Tibial artery (tissue), 4 donors: ENCODE measurements at regions not wholly inside any gene's neighbourhood (a gene's known extent, or its start where the extent isn't known, plus 50 kb on each side); places are given as distances from the start of the nearest gene placed in this dataset.

Source experiments
- DNase-seq, 2 donors: peaks; one replicate each; pipeline ENCODE4 v3.0.0-alpha.2; 2019
- H3K27ac ChIP-seq, 2 donors: fragments of 200-600 bp; sonication (generic) in 1 of 2; 1 replicate in 1 of 2; 2 replicates in 1 of 2; pipeline ENCODE4 v1.5.1; 2018 to 2019; ENCODE audit warnings: mild to moderate bottlenecking in 1 of 2
- H3K27me3 ChIP-seq, 2 donors: fragments of 200-600 bp; sonication (generic) in 1 of 2; one replicate each; pipeline versions ENCODE4 v1.5.1 to v1.6.0; 2016 to 2019
- H3K36me3 ChIP-seq, 3 donors: fragments of 200-600 bp; sonication (generic) in 2 of 3; one replicate each; pipeline ENCODE4 v1.5.1; 2016 to 2019; ENCODE audit warnings: mild to moderate bottlenecking in 2 of 3
- H3K4me1 ChIP-seq, 4 donors: fragments of 200-600 bp; sonication (generic) in 2 of 4; 1 replicate in 3 of 4; 2 replicates in 1 of 4; pipeline ENCODE4 v1.5.1; 2016 to 2019
- H3K4me3 ChIP-seq, 2 donors: fragments of 200-600 bp; sonication (generic) in 1 of 2; 1 replicate in 1 of 2; 2 replicates in 1 of 2; pipeline ENCODE4 v1.5.1; 2018 to 2019; ENCODE audit warnings: mild to moderate bottlenecking in 2 of 2
- H3K9me3 ChIP-seq, 3 donors: fragments of 200-600 bp; sonication (generic) in 1 of 3; one replicate each; pipeline ENCODE4 v1.5.1; 2016 to 2019
- intact Hi-C: fragments of 100-400 bp; cut with DNase I; formaldehyde crosslinking; loops from one replicate; pipeline ENCODE4 v1.15.0; 2023; ENCODE audit warnings: low total_unique reads
- TF ChIP-seq, protein P1 (sequence below), 2 experiments: fragments of 200-600 bp in 1 of 2; fragments of 450-650 bp in 1 of 2; IDR thresholded peaks; one replicate each; pipeline ENCODE4 v1.5.1; 2017 to 2019; ENCODE audit warnings: antibody characterized with exemption in 2 of 2, mild to moderate bottlenecking in 1 of 2, moderate library complexity in 1 of 2

DNA sequence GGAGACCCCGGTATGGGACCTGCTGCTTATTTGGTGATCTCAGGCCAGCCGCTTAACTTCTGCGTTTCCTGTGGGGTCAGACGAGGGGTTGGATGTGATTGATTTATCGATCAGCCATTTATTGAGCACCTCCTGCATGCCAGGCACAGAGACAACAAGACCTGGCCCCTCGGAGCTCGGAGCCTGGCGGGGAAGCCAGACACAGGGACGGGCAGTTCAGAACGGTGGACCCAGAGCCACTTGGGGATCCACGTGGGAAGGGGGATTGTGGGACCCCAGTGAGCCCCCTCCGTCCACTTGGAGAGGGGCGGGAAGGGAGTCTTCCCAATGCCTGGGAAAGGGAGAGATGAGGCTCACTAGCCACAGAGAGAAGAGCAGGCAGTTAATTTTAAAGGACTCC, 84.7 kb upstream of the CIBAR2 start:
- TF ChIP-seq, protein P1, sequence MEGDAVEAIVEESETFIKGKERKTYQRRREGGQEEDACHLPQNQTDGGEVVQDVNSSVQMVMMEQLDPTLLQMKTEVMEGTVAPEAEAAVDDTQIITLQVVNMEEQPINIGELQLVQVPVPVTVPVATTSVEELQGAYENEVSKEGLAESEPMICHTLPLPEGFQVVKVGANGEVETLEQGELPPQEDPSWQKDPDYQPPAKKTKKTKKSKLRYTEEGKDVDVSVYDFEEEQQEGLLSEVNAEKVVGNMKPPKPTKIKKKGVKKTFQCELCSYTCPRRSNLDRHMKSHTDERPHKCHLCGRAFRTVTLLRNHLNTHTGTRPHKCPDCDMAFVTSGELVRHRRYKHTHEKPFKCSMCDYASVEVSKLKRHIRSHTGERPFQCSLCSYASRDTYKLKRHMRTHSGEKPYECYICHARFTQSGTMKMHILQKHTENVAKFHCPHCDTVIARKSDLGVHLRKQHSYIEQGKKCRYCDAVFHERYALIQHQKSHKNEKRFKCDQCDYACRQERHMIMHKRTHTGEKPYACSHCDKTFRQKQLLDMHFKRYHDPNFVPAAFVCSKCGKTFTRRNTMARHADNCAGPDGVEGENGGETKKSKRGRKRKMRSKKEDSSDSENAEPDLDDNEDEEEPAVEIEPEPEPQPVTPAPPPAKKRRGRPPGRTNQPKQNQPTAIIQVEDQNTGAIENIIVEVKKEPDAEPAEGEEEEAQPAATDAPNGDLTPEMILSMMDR (IDR thresholded peaks at IDR 0.05): no peak
- no peak overlapping the region for H3K4me3 ChIP-seq
- no peak for DNase-seq
- H3K27ac ChIP-seq: peak overlapping the region; percentile 67 to 74
- H3K9me3 ChIP-seq: no peaks in the 10 kb centered on the region
- no peaks in the 10 kb centered on the region for H3K36me3 ChIP-seq
- intact Hi-C loops: no loop called here
- peaks cover 4 to 53% (median 21%) of the 10 kb centered on the region in 4 donors for H3K4me1 ChIP-seq
- H3K27me3 ChIP-seq: no peaks in the 10 kb centered on the region

DNA sequence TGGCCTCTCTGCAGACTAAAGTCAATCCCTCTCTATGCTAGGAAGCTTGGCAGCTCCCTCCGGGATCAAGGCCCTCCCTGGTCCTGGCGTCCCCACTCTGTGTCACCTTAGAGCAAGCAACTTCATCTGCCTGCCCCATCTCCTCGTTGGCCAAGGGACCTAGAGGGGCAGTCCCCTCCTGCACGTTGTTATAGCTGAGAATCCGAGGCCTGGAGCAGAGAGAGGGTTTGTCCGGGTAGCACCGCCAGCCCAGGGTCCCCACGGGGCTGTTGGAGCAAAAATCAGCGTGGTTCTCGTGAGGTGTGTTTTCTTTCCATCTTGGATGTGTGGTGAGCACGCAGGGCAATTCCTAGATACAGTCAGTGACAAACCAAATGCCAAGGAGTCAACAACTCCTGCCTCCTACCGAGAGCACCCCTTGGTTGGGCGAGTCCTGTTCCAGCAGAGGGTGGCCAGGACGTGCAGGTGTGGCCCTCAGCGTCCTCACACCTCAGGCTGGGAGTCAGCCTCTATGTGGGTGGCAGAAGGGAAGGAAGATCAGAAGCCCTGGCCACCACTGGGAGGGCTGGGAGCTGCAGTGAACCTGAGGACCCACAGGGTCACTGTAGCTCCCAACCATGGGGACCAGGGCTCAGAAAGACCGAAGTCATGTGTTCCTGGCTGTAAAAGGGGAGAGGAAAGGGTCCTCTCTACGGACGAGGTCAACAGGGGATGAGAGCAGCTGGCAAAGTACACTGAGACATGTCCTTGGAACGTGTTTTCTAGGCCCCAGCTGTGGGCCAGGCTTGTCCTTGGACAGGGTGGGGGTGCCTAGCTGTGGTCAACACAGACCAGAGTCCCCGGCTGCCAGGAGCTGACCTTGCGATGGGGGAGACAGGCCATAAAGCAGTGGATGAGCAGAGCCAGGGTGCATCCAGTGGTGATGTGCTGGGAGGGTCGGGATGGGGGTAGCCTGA, 85.6 kb upstream of the CIBAR2 start:
- H3K4me1 ChIP-seq: peaks cover 4 to 57% (median 30%) of the 10 kb centered on the region in 4 donors
- H3K4me3 ChIP-seq: no peak overlapping the region
- TF ChIP-seq, protein P1 (IDR thresholded peaks at IDR 0.05): no peak
- DNase-seq: no peak
- H3K36me3 ChIP-seq: no peaks in the 10 kb centered on the region
- intact Hi-C loops: no loop called here
- H3K27ac ChIP-seq: peak overlapping the region; percentile 67 to 74
- no peaks in the 10 kb centered on the region for H3K27me3 ChIP-seq
- H3K9me3 ChIP-seq: no peaks in the 10 kb centered on the region

DNA sequence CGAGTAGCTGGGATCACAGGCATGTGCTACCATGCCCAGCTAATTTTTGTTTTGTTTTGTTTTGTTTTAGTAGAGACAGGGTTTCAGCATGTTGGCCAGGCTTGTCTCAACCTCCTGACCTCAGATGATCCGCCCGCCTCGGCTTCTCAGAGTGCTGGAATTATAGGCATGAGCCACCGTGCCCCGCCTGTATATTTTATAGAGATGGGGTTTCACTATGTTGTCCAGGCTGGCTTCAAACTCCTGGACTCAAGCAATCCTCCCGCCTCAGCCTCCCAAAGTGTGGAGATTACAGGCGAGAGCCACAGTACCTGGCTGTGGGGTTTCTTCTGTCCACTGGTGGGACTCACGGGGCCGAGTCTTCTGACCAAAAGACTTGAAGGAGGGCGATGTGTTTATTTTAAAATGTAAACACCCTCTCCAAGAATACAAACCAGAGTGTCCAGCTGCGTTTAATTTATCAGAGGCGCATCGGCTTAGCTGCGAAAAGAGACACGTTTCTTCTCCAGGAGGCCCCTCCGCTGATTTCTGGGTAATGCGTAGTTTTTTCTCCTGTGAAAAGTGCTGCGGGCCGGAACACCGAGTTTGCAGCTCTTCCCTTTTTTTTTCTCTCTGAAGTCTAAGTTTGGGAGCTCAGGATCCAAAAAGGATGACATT, 86.9 kb upstream of the CIBAR2 start:
- no peak for DNase-seq
- H3K27me3 ChIP-seq: no peaks in the 10 kb centered on the region
- intact Hi-C loops: no loop called here
- H3K36me3 ChIP-seq: no peaks in the 10 kb centered on the region
- no peak overlapping the region for H3K4me3 ChIP-seq
- no peaks in the 10 kb centered on the region for H3K9me3 ChIP-seq
- H3K27ac ChIP-seq: no peak overlapping the region
- H3K4me1 ChIP-seq: peaks cover 4 to 59% (median 43%) of the 10 kb centered on the region in 4 donors
- TF ChIP-seq, protein P1 (IDR thresholded peaks at IDR 0.05): no peak

DNA sequence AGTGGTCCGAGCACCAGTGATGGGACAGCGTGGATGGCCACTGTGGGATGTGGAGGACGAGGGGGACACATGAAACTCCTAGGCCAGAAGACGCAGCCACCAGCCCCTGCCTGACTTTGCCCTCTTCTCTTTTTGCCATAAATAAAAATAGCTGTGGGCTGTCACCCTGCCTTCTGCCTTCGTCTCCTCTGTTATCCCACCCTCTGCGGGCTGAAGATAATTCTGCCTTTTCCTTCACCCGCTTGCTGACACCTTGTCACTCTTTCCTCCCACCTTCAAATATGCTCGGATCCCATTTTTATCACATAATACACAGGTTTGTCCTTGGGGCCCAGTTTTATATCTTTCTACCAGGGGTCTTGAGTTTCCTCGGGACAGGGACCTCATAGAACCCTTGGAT, 87.6 kb upstream of the CIBAR2 start:
- intact Hi-C loops: no loop called here
- H3K4me3 ChIP-seq: no peak overlapping the region
- no peaks in the 10 kb centered on the region for H3K27me3 ChIP-seq
- DNase-seq: no peak
- H3K9me3 ChIP-seq: no peaks in the 10 kb centered on the region
- TF ChIP-seq, protein P1 (IDR thresholded peaks at IDR 0.05): no peak
- H3K4me1 ChIP-seq: peaks cover 4 to 66% (median 49%) of the 10 kb centered on the region in 4 donors
- no peaks in the 10 kb centered on the region for H3K36me3 ChIP-seq
- H3K27ac ChIP-seq: no peak overlapping the region

DNA sequence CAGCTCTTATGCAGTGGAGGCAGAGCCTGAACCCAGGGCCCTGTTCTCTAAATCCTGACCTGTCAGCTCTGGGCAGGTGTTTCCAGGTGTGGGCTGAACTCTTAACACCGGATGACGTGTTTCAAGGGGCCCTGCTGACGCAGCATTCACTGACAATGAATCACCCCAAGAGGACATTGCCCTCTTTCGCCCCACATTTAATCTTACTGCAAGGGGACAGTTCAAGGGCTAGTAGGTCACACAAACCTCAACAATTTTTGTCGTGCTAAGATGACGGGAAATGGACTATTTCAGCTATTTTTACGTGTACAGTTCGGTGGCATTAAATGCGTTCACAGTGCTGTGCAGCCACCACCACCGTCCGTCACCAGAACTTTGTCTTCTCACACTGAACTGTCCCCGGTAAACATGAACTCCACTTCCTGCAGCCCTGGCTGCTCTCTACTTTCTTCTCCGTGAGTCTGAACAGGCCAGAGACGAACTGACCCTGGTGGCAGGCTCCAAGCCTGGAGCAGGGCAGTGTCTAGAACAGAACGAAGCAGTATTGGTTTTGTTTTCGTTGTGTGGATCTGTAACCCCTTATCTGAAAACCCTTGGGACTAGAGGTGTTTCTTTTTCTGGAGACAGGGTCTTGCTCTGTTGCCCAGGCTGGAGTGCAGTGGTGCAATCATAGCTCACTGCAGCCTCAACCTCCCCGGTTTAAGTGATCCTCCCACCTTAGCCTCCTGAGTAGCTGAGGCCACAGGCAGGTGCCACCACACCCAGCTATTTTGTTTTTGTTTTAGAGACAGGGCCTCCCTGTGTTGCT, 88.4 kb upstream of the CIBAR2 start:
- no peaks in the 10 kb centered on the region for H3K36me3 ChIP-seq
- no peak overlapping the region for H3K4me3 ChIP-seq
- TF ChIP-seq, protein P1 (IDR thresholded peaks at IDR 0.05): no peak
- peak overlapping the region in 1 of 2 donors; percentile 82 for H3K27ac ChIP-seq
- intact Hi-C loops: no loop called here
- no peaks in the 10 kb centered on the region for H3K9me3 ChIP-seq
- DNase-seq: no peak
- H3K4me1 ChIP-seq: peaks cover 4 to 67% (median 51%) of the 10 kb centered on the region in 4 donors
- H3K27me3 ChIP-seq: no peaks in the 10 kb centered on the region
